Hepatocyte (in vitro differentiated cells): ENCODE measurements at regions not wholly inside any gene's neighbourhood (a gene's known extent, or its start where the extent isn't known, plus 50 kb on each side); places are given as distances from the start of the nearest gene placed in this dataset.

Experiments used
- CTCF ChIP-seq: fragments of 200-600 bp; sonication (generic); IDR thresholded peaks from 2 replicates; pipeline ENCODE4 v1.5.1; 2016; ENCODE audit warnings: antibody characterized with exemption, mild to moderate bottlenecking; ENCODE audit not compliant: poor library complexity
- EZH2 ChIP-seq: fragments of 200-600 bp; sonication (generic); IDR thresholded peaks from 2 replicates; pipeline ENCODE4 v1.6.1; 2016; ENCODE audit warnings: antibody characterized with exemption, mild to moderate bottlenecking, borderline replicate concordance

GRCh38 chr21:35885942-35886541, 174.3 kb downstream of the SETD4 start:
- TF ChIP-seq CTCF (no peak), EZH2 (no peak)
